ENCODE measurements at regions not wholly inside any gene's neighbourhood (a gene's known extent, or its start where the extent isn't known, plus 50 kb on each side); places are given as distances from the start of the nearest gene placed in this dataset.

- no peak for TF ChIP-seq EP300 (conservative IDR thresholded peaks at IDR 0.05; ENCODE audit: poor library complexity, severe bottlenecking)
- TF ChIP-seq, protein P1, sequence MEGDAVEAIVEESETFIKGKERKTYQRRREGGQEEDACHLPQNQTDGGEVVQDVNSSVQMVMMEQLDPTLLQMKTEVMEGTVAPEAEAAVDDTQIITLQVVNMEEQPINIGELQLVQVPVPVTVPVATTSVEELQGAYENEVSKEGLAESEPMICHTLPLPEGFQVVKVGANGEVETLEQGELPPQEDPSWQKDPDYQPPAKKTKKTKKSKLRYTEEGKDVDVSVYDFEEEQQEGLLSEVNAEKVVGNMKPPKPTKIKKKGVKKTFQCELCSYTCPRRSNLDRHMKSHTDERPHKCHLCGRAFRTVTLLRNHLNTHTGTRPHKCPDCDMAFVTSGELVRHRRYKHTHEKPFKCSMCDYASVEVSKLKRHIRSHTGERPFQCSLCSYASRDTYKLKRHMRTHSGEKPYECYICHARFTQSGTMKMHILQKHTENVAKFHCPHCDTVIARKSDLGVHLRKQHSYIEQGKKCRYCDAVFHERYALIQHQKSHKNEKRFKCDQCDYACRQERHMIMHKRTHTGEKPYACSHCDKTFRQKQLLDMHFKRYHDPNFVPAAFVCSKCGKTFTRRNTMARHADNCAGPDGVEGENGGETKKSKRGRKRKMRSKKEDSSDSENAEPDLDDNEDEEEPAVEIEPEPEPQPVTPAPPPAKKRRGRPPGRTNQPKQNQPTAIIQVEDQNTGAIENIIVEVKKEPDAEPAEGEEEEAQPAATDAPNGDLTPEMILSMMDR (IDR thresholded peaks at IDR 0.05; ENCODE audit: poor library complexity, severe bottlenecking): no peak
- no peak for TF ChIP-seq EZH2 (IDR thresholded peaks at IDR 0.05; ENCODE audit: borderline replicate concordance, insufficient read depth, low read length, poor library complexity, severe bottlenecking)
- no peak for TF ChIP-seq POLR2AphosphoS5 (IDR thresholded peaks at IDR 0.05)
- TF ChIP-seq MXI1 (conservative IDR thresholded peaks at IDR 0.05; ENCODE audit: poor library complexity, severe bottlenecking): no peak
- no peak for TF ChIP-seq RAD21 (conservative IDR thresholded peaks at IDR 0.05)
- TF ChIP-seq REST (IDR thresholded peaks at IDR 0.05; ENCODE audit: borderline replicate concordance): no peak
Observed at GRCh38 chr22:22042009-22042408, 59.4 kb upstream of the TOP3B start.
